Thymus (tissue), 11 donors: ENCODE measurements at regions not wholly inside any gene's neighbourhood (a gene's known extent, or its start where the extent isn't known, plus 50 kb on each side); places are given as distances from the start of the nearest gene placed in this dataset.

Source experiments
- DNase-seq, 9 donors: peaks; one replicate each; pipeline ENCODE4 v3.0.0-alpha.2; 2013; ENCODE audit warnings: low spot score in 9 of 9, low read depth in 6 of 9, missing footprints in 1 of 9
- H3K27ac ChIP-seq, 2 donors: one replicate each; pipeline ENCODE4 v1.5.1; 2013; ENCODE audit warnings: control low read depth in 1 of 2, low read depth in 1 of 2, low read length in 1 of 2, mild to moderate bottlenecking in 1 of 2, moderate library complexity in 1 of 2
- H3K27me3 ChIP-seq, 2 donors: one replicate each; pipeline ENCODE4 v1.5.1; 2013; ENCODE audit warnings: low read length in 1 of 2; ENCODE audit not compliant: control insufficient read depth in 2 of 2, insufficient read depth in 1 of 2
- H3K36me3 ChIP-seq, 2 donors: one replicate each; pipeline ENCODE4 v1.5.1; 2013; ENCODE audit warnings: low read length in 1 of 2, mild to moderate bottlenecking in 1 of 2, moderate library complexity in 1 of 2; ENCODE audit not compliant: control insufficient read depth in 2 of 2, insufficient read depth in 2 of 2
- H3K4me1 ChIP-seq, 2 donors: one replicate each; pipeline ENCODE4 v1.5.1; 2013; ENCODE audit warnings: low read length in 2 of 2; ENCODE audit not compliant: control insufficient read depth in 2 of 2, insufficient read depth in 2 of 2
- H3K4me3 ChIP-seq, 2 donors: one replicate each; pipeline ENCODE4 v1.5.1; 2013; ENCODE audit warnings: low read length in 2 of 2, control low read depth in 1 of 2, mild to moderate bottlenecking in 1 of 2
- H3K9me3 ChIP-seq, 2 donors: one replicate each; pipeline ENCODE4 v1.5.1; 2013; ENCODE audit warnings: low read length in 1 of 2, mild to moderate bottlenecking in 1 of 2; ENCODE audit not compliant: control insufficient read depth in 2 of 2, insufficient read depth in 1 of 2
- WGBS: extraction: QIAGEN DNeasy Blood & Tissue Kit; methylation state at CpG from one replicate; pipeline ENCODE4 v1.1.7; 2013; 5-methylcytosine and 5-hydroxymethylcytosine counted together
- donor health status: healthy.

DNA sequence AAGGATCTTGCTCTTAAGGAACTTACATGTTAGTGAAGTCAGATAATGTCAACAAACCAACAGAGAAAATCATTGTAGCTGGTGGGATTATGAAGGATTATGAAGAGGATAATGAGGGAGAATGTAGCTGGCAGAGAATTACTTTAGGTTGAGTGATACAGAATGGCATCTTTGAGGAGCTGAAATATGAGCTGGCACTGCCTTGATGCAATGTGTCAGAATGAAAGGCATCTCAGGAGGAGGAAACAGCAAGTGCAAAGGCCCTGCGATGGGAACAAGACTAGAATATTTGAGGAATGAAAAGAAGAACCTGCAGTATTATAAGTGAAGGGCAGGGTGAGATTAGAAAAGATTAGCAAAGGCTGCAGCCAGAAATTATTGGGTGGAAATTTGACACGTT, 237.2 kb upstream of the ADAMTS9 start:
- Histone ChIP-seq H3K9me3 (no peaks in the 10 kb centered on the region), H3K27me3 (no peaks in the 10 kb centered on the region), H3K27ac (no peak overlapping the region), H3K4me3 (no peak overlapping the region), H3K36me3 (no peaks in the 10 kb centered on the region), H3K4me1 (no peaks in the 10 kb centered on the region)
- DNase-seq, result no peak
- WGBS, result 66% methylated on average over 2 of the region's 2 CpGs

DNA sequence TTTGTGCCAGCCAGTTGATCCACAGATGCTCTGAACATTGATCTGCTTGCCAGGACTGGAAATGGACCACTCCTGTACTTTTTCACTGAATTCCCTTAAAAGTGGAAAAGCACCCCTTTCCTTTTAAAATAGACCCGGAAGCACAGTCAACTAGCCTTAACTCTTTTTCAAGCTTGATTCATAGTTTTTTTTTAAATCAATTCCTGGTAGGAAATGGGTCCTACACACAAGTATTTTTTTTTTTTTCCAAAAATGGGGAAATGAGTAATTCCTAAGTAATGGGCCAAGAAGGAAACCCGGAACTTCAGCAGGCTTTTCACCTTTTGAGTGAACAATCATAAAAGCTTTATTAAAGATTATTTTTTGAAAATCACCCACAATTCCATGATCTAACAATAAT, 234.4 kb upstream of the ADAMTS9 start:
- Histone ChIP-seq H3K36me3 (no peaks in the 10 kb centered on the region), H3K9me3 (no peaks in the 10 kb centered on the region), H3K4me3 (no peak overlapping the region), H3K4me1 (no peaks in the 10 kb centered on the region), H3K27me3 (no peaks in the 10 kb centered on the region), H3K27ac (no peak overlapping the region)
- DNase-seq, result no peak
- 96% methylated on average over 2 of the region's 2 CpGs for WGBS

DNA sequence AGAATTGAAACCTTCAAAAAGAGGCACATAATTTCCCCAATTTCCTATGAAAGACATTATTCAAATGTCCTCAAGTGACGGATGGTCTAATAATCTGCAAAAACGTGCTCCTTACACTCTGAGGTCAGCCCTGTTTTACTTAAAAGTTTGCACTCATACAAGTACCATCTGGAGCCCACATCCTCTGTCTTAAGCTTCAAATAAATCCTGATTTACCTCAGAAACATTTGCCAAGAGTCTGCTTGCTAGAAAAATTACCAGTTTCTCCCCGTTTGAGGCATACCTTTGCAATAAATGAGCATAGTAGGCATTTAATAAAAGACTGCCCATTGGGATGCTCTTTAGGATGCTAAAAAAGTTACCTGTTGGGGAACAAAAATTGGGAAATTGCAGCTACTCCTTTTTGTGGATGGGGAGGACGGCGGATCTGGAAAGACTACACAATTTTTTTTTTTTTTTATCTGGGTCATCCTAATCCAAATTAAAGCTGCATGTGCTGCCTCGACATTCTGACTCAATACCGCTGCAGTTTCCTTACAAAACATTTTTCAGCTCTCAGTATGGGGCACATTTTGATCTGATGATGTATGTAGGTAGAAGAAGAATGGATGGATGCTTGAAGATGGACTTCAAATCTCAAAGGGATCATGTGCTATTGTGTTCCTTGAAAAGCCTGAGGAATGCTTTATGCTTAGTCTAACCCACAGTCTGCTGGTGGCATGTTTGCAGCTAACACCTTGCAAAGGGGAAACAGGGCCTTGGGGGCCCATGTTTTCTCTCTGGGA, 233.7 kb upstream of the ADAMTS9 start:
- Histone ChIP-seq H3K27ac (no peak overlapping the region), H3K27me3 (no peaks in the 10 kb centered on the region), H3K36me3 (no peaks in the 10 kb centered on the region), H3K9me3 (no peaks in the 10 kb centered on the region), H3K4me3 (no peak overlapping the region), H3K4me1 (no peaks in the 10 kb centered on the region)
- no peak for DNase-seq
- WGBS, result 81% methylated on average over 7 of the region's 7 CpGs

DNA sequence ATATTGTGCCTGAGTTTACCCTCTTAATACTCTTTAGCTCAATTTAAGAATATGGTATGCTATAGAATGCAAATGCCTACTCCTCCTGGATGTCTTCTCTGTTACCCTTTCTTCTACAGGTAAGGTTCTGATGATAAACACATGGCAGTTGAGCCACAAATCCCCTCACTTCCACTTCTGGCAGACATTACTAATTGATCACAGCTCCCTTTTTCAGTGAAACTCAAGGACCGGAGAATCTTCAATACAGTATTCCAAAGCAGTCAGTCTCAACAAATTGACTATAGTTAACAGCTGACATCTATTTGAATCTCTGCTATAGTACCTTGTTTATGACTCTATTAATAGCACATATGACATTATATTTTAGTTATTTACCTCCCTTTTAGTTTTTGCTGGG, 232.1 kb upstream of the ADAMTS9 start:
- Histone ChIP-seq H3K4me1 (no peaks in the 10 kb centered on the region), H3K27ac (no peak overlapping the region), H3K36me3 (no peaks in the 10 kb centered on the region), H3K4me3 (no peak overlapping the region), H3K27me3 (no peaks in the 10 kb centered on the region), H3K9me3 (no peaks in the 10 kb centered on the region)
- WGBS, result 100% methylated on average over 1 of the region's 1 CpG
- no peak for DNase-seq

DNA sequence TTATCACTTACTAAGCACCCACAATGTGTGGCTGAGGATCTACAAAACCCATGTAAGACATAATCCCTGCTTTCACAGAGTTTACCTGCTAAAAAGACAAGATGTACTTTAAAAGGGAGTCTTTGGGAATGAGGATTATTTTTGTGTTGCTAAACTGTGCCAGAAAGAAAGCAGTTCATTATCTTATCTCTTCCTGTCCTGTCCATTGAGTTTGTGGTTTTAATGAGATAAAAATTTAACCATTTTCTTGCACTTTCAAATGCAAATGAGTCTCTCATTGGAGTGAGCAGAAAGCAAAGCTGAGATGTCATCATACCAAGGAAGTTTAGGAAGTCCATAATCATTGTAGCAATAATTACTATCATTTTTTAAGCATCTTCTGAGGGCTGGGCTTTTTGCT, 231.2 kb upstream of the ADAMTS9 start:
- H3K27me3 ChIP-seq, result no peaks in the 10 kb centered on the region
- no peak for DNase-seq
- H3K4me3 ChIP-seq, result no peak overlapping the region
- H3K9me3 ChIP-seq, result no peaks in the 10 kb centered on the region
- H3K36me3 ChIP-seq, result no peaks in the 10 kb centered on the region
- H3K27ac ChIP-seq, result no peak overlapping the region
- H3K4me1 ChIP-seq, result no peaks in the 10 kb centered on the region

DNA sequence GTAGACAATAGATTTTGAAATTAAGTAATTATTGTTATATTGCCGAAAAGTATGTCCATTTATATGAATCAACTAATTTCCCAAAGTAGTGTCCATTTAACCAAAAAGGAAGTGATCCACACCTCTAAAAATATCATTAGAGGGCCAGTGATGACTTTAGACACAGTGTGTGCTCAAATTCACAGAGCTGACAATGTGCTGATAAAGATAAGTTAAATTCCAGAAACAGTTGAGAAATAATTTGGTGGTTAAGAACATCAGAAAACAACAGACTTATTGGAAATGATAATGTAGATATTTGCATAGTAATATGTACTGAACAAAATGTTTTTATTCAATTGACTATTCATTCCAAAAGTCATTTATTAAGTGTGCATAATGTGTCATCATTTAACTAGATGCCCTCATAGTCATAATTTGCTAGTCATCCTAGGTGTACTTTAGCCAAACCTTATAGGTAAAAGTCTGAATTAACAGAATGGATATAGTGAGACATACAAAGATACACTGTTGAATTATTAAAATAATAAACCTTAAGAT, 230.2 kb upstream of the ADAMTS9 start:
- no peaks in the 10 kb centered on the region for H3K4me1 ChIP-seq
- no peaks in the 10 kb centered on the region for H3K9me3 ChIP-seq
- no peaks in the 10 kb centered on the region for H3K36me3 ChIP-seq
- DNase-seq, result no peak
- H3K27ac ChIP-seq, result no peak overlapping the region
- H3K27me3 ChIP-seq, result no peaks in the 10 kb centered on the region
- no peak overlapping the region for H3K4me3 ChIP-seq
- 91% methylated on average over 1 of the region's 1 CpG for WGBS

DNA sequence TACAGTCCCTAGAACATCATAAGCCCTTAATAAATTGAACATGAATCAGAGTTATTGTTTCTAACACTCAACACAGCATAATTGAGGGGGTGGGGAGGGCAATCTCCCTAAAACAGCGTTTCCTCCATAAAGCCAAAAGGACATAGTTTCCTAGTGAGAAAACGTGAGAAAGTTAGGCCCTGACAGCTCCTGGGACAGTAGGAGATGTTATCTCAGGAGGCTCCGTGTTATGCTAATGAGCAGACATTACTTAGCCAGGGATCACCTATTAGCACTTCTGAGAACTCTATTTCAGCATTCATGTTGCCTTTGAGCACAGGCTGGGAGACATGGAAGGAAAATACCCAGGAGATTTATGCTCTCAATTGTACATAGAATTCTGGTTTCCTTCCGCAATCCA, 229.1 kb upstream of the ADAMTS9 start:
- H3K36me3 ChIP-seq, result no peaks in the 10 kb centered on the region
- 84% methylated on average over 4 of the region's 4 CpGs for WGBS
- no peaks in the 10 kb centered on the region for H3K9me3 ChIP-seq
- H3K27me3 ChIP-seq, result no peaks in the 10 kb centered on the region
- H3K27ac ChIP-seq, result no peak overlapping the region
- H3K4me3 ChIP-seq, result no peak overlapping the region
- DNase-seq, result no peak
- H3K4me1 ChIP-seq, result no peaks in the 10 kb centered on the region

DNA sequence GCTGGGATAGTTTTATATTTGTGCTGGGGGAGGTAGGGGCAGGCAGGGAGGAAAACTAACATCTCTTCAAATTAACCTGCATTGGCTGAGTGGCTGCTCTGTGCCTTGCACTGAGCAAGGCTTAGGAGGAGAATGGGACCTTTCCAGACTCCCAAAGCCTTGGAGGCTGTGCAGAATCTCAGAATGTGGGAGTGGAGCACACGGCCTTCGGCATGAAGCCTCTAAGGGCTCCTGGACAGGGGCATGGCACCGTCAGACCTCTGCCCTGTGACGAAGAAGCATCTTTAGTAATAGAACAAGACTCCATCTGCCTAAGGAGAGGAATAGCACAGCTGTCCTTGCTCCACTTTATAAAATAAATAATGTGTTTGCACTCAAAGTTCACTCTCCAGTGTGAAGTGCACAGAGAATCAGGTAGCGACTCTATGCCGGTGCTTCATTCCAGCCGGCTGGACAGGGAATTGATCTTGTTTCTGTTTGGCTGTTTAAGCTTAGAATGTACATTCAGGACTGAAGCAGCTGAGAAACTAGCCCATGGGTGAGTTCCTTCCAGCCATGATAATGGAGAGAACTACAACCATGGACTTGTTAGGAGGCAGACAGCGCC, 228.5 kb upstream of the ADAMTS9 start:
- Histone ChIP-seq H3K27me3 (no peaks in the 10 kb centered on the region), H3K9me3 (no peaks in the 10 kb centered on the region), H3K4me3 (no peak overlapping the region), H3K27ac (no peak overlapping the region), H3K36me3 (no peaks in the 10 kb centered on the region), H3K4me1 (no peaks in the 10 kb centered on the region)
- 93% methylated on average over 8 of the region's 8 CpGs for WGBS
- no peak for DNase-seq

DNA sequence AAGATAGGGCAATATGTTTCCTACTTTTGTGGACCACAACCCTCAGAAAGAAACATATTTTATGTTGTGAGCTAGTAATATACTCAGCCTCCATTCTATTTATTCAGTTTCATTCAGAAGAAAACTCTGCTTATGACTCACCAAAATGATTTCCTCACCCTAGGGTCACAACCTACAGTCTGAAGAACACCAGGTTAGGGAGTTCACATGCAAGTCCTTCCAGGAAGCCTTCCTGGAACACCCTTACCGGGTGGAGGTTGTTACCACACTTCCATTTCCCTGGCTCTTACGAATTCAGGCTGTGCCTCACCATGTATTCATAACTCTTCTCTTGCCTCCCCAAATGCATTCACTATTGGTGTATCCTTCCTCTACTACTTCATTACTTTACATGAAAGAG, 228.0 kb upstream of the ADAMTS9 start:
- H3K27me3 ChIP-seq, result no peaks in the 10 kb centered on the region
- no peak overlapping the region for H3K4me3 ChIP-seq
- no peak for DNase-seq
- H3K27ac ChIP-seq, result no peak overlapping the region
- 90% methylated on average over 2 of the region's 2 CpGs for WGBS
- no peaks in the 10 kb centered on the region for H3K9me3 ChIP-seq
- H3K36me3 ChIP-seq, result no peaks in the 10 kb centered on the region
- H3K4me1 ChIP-seq, result no peaks in the 10 kb centered on the region
